ENCODE measurements at regions not wholly inside any gene's neighbourhood (a gene's known extent, or its start where the extent isn't known, plus 50 kb on each side); places are given as distances from the start of the nearest gene placed in this dataset.

DNA sequence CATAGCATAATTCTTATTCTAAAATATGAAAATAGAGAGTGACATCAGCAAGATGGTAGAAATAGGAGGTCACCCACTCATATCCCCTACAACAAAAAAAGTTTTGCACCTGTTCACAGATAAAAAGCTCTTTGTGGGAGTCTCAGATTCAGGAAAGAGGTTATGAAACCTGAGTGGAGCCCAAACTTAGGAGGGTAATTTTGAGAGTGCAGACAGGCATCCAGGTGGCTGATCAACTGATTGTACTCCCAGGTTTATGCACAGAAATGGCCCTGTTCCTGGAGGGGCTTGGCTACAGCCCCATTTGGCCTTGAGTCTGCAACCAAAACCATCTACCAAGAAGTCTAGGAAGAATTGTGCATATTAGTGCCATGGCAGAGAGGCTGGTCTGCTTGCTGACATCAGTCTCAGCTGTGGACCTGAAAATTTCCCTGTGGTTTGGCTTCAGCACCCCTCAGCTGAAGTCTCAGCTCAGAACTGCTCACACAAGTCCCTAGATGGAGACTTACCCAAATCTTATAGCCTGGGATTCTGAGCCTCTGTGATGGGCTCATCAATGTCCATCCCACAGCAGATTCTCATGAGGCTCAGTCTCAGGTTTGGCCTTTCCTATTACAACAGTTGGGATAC lies 291.6 kb downstream of the IL20RB start:
- Histone ChIP-seq H3K27ac (ENCODE audit: low read depth in 1 of 2, low read length in 2 of 2) (no peak overlapping the region), H3K27me3 (ENCODE audit: control insufficient read depth in 4 of 4, insufficient read depth in 4 of 4, low read length in 3 of 4) (no peaks in the 10 kb centered on the region), H3K4me1 (ENCODE audit: control insufficient read depth in 4 of 4, insufficient read depth in 4 of 4, low read length in 3 of 4) (no peaks in the 10 kb centered on the region), H3K9me3 (ENCODE audit: control insufficient read depth in 4 of 4, low read length in 3 of 4) (peaks cover 0 to 8% (median 3%) of the 10 kb centered on the region in 4 donors), H3K9ac (ENCODE audit: low read depth in 1 of 2, low read length in 2 of 2) (no peak overlapping the region), H3K36me3 (ENCODE audit: control insufficient read depth in 4 of 4, insufficient read depth in 3 of 4, low read depth in 1 of 4, low read length in 3 of 4) (no peaks in the 10 kb centered on the region), H3K4me3 (ENCODE audit: low read depth in 1 of 3, low read length in 3 of 3) (no peak overlapping the region)
- TF ChIP-seq, protein P1, sequence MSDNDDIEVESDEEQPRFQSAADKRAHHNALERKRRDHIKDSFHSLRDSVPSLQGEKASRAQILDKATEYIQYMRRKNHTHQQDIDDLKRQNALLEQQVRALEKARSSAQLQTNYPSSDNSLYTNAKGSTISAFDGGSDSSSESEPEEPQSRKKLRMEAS (IDR thresholded peaks at IDR 0.05): no peak
- TF ChIP-seq HNF4A (conservative IDR thresholded peaks at IDR 0.05) (no peak), RXRA (IDR thresholded peaks at IDR 0.05) (no peak), HNF4G (IDR thresholded peaks at IDR 0.05) (no peak), JUND (IDR thresholded peaks at IDR 0.05) (no peak), NR2F2 (IDR thresholded peaks at IDR 0.05) (no peak), FOXA1 (IDR thresholded peaks at IDR 0.05) (no peak)
- TF ChIP-seq, protein P2, sequence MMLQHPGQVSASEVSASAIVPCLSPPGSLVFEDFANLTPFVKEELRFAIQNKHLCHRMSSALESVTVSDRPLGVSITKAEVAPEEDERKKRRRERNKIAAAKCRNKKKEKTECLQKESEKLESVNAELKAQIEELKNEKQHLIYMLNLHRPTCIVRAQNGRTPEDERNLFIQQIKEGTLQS (IDR thresholded peaks at IDR 0.05): no peak
- TF ChIP-seq, protein P3, sequence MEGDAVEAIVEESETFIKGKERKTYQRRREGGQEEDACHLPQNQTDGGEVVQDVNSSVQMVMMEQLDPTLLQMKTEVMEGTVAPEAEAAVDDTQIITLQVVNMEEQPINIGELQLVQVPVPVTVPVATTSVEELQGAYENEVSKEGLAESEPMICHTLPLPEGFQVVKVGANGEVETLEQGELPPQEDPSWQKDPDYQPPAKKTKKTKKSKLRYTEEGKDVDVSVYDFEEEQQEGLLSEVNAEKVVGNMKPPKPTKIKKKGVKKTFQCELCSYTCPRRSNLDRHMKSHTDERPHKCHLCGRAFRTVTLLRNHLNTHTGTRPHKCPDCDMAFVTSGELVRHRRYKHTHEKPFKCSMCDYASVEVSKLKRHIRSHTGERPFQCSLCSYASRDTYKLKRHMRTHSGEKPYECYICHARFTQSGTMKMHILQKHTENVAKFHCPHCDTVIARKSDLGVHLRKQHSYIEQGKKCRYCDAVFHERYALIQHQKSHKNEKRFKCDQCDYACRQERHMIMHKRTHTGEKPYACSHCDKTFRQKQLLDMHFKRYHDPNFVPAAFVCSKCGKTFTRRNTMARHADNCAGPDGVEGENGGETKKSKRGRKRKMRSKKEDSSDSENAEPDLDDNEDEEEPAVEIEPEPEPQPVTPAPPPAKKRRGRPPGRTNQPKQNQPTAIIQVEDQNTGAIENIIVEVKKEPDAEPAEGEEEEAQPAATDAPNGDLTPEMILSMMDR (IDR thresholded peaks at IDR 0.05; ENCODE audit: low read depth, low read length, missing input control): no peak
- no peak for DNase-seq (ENCODE audit: low spot score)

DNA sequence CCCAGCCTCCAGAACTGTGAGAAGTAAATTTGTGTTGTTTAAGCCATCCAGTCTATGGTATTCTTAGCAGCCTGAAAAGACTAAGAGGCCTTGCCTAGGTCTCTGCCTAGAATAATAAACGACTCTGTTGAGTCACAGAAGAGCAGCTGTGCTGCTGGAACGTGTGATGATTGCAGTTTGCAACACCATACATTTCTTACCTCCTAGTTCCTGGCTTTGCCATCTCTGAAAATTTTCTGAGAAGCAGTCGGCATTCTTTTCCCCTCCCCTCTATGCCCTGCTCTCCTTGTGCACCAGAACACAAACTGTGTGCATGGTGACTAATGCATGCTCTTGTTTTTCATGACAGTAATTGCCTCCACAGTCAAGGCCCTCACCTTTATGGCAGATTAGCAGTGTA lies 301.3 kb downstream of the IL20RB start:
- no peak overlapping the region for H3K4me3 ChIP-seq (ENCODE audit: low read depth in 1 of 3, low read length in 3 of 3)
- TF ChIP-seq GABPA (IDR thresholded peaks at IDR 0.05 in 1 of 2, conservative IDR thresholded peaks at IDR 0.05 in 1 of 2): no peak
- TF ChIP-seq SP1 (IDR thresholded peaks at IDR 0.05): no peak
- no peak for TF ChIP-seq RXRA (IDR thresholded peaks at IDR 0.05)
- TF ChIP-seq NR2F2 (IDR thresholded peaks at IDR 0.05): no peak
- TF ChIP-seq, protein P4, sequence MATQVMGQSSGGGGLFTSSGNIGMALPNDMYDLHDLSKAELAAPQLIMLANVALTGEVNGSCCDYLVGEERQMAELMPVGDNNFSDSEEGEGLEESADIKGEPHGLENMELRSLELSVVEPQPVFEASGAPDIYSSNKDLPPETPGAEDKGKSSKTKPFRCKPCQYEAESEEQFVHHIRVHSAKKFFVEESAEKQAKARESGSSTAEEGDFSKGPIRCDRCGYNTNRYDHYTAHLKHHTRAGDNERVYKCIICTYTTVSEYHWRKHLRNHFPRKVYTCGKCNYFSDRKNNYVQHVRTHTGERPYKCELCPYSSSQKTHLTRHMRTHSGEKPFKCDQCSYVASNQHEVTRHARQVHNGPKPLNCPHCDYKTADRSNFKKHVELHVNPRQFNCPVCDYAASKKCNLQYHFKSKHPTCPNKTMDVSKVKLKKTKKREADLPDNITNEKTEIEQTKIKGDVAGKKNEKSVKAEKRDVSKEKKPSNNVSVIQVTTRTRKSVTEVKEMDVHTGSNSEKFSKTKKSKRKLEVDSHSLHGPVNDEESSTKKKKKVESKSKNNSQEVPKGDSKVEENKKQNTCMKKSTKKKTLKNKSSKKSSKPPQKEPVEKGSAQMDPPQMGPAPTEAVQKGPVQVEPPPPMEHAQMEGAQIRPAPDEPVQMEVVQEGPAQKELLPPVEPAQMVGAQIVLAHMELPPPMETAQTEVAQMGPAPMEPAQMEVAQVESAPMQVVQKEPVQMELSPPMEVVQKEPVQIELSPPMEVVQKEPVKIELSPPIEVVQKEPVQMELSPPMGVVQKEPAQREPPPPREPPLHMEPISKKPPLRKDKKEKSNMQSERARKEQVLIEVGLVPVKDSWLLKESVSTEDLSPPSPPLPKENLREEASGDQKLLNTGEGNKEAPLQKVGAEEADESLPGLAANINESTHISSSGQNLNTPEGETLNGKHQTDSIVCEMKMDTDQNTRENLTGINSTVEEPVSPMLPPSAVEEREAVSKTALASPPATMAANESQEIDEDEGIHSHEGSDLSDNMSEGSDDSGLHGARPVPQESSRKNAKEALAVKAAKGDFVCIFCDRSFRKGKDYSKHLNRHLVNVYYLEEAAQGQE (IDR thresholded peaks at IDR 0.05): no peak
- TF ChIP-seq, protein P2 (IDR thresholded peaks at IDR 0.05): no peak
- no peak for TF ChIP-seq TAF1 (conservative IDR thresholded peaks at IDR 0.05)
- TF ChIP-seq FOXA2 (IDR thresholded peaks at IDR 0.05): no peak
- TF ChIP-seq FOXA1 (IDR thresholded peaks at IDR 0.05): no peak
- no peak for TF ChIP-seq HNF4A (conservative IDR thresholded peaks at IDR 0.05)
- TF ChIP-seq, protein P5, sequence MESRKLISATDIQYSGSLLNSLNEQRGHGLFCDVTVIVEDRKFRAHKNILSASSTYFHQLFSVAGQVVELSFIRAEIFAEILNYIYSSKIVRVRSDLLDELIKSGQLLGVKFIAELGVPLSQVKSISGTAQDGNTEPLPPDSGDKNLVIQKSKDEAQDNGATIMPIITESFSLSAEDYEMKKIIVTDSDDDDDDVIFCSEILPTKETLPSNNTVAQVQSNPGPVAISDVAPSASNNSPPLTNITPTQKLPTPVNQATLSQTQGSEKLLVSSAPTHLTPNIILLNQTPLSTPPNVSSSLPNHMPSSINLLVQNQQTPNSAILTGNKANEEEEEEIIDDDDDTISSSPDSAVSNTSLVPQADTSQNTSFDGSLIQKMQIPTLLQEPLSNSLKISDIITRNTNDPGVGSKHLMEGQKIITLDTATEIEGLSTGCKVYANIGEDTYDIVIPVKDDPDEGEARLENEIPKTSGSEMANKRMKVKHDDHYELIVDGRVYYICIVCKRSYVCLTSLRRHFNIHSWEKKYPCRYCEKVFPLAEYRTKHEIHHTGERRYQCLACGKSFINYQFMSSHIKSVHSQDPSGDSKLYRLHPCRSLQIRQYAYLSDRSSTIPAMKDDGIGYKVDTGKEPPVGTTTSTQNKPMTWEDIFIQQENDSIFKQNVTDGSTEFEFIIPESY (IDR thresholded peaks at IDR 0.05): no peak
- TF ChIP-seq JUND (IDR thresholded peaks at IDR 0.05): no peak
- WGBS: 53% methylated on average over 3 of the region's 3 CpGs
- H3K4me1 ChIP-seq (ENCODE audit: control insufficient read depth in 4 of 4, insufficient read depth in 4 of 4, low read length in 3 of 4): no peaks in the 10 kb centered on the region
- no peak for DNase-seq (ENCODE audit: low spot score)
- H3K36me3 ChIP-seq (ENCODE audit: control insufficient read depth in 4 of 4, insufficient read depth in 3 of 4, low read depth in 1 of 4, low read length in 3 of 4): no peaks in the 10 kb centered on the region
- H3K27me3 ChIP-seq (ENCODE audit: control insufficient read depth in 4 of 4, insufficient read depth in 4 of 4, low read length in 3 of 4): no peaks in the 10 kb centered on the region
- H3K9me3 ChIP-seq (ENCODE audit: control insufficient read depth in 4 of 4, low read length in 3 of 4): no peaks in the 10 kb centered on the region
- H3K9ac ChIP-seq (ENCODE audit: low read depth in 1 of 2, low read length in 2 of 2): no peak overlapping the region
- no peak overlapping the region for H3K27ac ChIP-seq (ENCODE audit: low read depth in 1 of 2, low read length in 2 of 2)

All from liver (tissue), 8 donors.